ES-I3 (cell line): ENCODE measurements at regions not wholly inside any gene's neighbourhood (a gene's known extent, or its start where the extent isn't known, plus 50 kb on each side); places are given as distances from the start of the nearest gene placed in this dataset.

Source experiments
- H3K36me3 ChIP-seq: 2 replicates; pipeline ENCODE4 v1.6.1; 2013; ENCODE audit warnings: mild to moderate bottlenecking, low read length, control low read depth, moderate library complexity; ENCODE audit not compliant: insufficient read depth
- H3K4me1 ChIP-seq: 2 replicates; pipeline ENCODE4 v1.6.1; 2013; ENCODE audit warnings: mild to moderate bottlenecking, control low read depth, low read length; ENCODE audit not compliant: insufficient read depth
- H3K9ac ChIP-seq: 2 replicates; pipeline ENCODE4 v1.6.1; 2013; ENCODE audit warnings: low read depth, mild to moderate bottlenecking, low read length, moderate library complexity
- H3K9me3 ChIP-seq: 2 replicates; pipeline ENCODE4 v1.6.1; 2013; ENCODE audit warnings: mild to moderate bottlenecking, low read length, moderate library complexity; ENCODE audit not compliant: control insufficient read depth, insufficient read depth

DNA sequence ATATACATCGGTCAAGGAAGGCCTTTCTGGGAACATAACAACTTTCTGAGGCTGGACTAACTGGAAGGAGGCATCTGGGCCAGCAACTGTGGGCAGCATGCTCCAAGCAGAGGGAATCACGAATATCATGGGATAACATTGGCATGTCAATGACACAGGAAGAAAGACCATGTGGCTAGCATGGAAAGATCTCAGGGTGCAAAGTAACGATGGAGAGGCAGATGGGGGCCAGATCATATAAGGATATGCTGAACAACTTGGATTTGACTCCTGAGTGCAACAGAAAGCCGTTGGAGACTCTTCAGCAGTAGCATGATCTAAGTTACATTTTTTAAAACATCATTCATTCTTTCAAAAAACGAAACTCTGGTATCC, 133.6 kb downstream of the FOXI3 start:
- H3K36me3 ChIP-seq, result no peaks in the 10 kb centered on the region
- peaks cover 5% of the 10 kb centered on the region; the same call in 1 of the 2 replicates for H3K4me1 ChIP-seq
- H3K9me3 ChIP-seq, result no peaks in the 10 kb centered on the region; the same call in 1 of the 2 replicates
- H3K9ac ChIP-seq, result no peak overlapping the region

DNA sequence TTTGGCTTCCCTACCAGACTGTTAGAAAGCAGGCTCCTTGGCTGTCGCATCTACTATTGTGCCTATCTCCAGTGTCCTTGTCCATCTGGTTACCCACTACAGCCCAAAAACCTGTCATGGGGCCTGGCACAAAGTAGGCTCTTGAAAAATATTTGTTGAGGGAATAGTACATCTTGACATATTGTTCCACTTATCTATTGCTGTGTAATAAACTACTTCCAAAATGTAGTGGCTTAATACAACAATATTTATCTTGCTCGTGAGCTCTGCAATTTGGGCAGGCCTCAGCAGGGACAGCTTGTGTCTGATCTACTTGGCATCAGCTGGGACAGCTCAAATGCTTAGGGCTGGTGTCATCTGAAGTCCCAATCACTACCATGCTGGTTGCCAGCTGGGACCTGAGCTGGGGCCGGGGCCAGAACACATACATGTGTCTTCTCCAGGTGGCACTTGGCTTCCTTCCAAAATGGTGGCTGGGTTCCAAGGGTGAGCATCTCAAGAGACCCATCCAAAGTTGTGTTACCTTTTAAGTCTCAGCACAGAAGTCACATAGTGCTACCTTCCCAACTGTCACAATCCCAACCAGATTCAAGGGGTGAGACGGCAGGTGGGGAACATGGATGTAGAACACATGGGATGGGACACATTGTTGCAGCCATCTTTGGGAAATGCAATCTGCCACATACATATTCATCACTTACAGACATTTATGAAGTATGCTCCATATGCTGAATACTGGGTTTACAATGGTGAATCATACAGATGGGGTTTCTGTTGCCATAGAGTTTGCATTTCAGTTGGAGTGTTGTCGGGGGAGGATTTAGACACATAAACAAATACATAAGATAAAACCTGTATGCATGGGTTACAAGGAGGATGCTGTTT, 134.2 kb downstream of the FOXI3 start:
- Histone ChIP-seq H3K9ac (no peak overlapping the region), H3K36me3 (no peaks in the 10 kb centered on the region)

DNA sequence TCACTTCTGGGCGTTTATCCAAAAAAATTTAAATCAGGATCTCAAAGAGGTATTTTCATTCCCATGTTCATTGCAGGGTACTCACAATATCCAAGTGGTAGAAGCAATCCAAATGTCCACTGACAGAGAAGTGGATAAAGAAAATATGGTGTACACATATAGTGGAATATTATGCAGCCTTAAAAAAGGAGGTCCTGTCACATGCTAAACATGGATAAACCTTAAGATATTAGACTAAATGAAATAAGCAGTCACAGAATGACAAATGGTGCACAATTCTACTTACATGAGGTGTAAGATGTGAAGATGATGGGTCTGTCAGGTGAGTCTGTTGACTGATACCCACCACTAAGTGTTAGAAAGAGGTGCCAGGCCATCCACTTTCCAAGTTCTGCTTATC, 140.6 kb downstream of the THNSL2 start:
- H3K9ac ChIP-seq, result no peak overlapping the region
- peaks cover 5% of the 10 kb centered on the region for H3K9me3 ChIP-seq
- no peaks in the 10 kb centered on the region for H3K36me3 ChIP-seq
- H3K4me1 ChIP-seq, result no peaks in the 10 kb centered on the region

More for the DNA sequence above, 134.2 kb downstream of the FOXI3 start:
- Histone ChIP-seq H3K9me3 (no peaks in the 10 kb centered on the region; the same call in 1 of the 2 replicates), H3K4me1 (peaks cover 5% of the 10 kb centered on the region; the same call in 1 of the 2 replicates)

DNA sequence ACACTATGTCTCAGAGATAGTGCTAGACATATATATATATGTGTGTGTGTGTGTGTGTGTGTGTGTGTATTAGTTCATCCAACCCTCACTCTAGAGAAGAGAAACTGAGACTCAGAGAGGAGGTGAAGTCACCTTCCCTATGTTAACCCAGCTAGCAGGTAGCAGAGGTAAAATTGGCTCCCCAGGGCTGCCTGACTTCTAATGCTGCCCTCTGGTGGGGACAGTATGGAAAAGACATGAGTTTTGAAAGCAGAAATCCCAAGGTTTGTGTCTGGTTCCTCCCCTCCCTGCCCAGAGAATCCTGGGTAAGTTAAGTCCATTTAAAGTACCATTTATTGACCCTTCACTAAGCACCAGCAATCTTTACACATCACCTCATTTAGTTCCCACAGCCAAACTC, 137.7 kb downstream of the THNSL2 start:
- Histone ChIP-seq H3K9me3 (peaks cover 11% of the 10 kb centered on the region), H3K9ac (no peak overlapping the region), H3K4me1 (no peaks in the 10 kb centered on the region), H3K36me3 (no peaks in the 10 kb centered on the region)

DNA sequence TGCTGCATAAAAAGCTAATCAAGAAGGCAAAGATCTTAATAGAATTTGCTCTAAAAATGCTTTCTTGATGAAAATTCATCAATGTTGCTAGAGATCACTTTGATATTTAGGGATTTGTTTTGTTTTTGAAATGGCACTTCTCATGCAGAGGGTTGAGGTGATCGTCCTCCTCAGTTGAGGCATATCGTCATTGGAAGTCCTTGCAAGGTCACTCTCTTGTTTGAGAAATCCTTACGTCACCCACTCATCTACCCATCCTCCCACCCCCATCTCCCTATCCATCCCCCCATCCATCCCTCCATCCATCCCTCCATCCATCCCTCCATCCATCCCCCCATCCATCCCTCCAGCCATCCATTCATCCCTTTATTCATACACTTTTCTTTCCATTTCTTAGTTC, 133.7 kb downstream of the THNSL2 start:
- Histone ChIP-seq H3K36me3 (no peaks in the 10 kb centered on the region), H3K9me3 (peaks cover 11% of the 10 kb centered on the region), H3K9ac (no peak overlapping the region), H3K4me1 (no peaks in the 10 kb centered on the region)

DNA sequence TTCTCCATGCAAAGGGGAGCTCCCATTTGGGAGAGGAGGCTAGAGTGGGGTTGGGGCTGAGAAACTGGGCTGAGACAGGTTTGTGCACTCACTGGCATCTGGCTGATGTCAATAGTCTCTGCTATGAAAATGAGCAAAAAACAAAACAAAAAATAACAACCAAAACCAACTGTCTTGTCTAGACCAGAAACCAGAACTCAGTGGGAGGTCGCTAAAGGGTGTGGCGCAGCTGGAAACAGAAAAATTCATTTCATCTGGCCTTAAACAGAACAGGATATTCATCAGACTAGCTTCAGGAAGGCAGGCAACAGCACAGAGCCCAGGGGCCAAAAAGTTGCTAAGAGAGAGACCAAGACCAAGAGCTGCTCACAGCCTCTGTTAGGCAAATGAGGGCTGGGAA, 126.1 kb downstream of the THNSL2 start:
- no peaks in the 10 kb centered on the region for H3K9me3 ChIP-seq
- no peak overlapping the region for H3K9ac ChIP-seq
- no peaks in the 10 kb centered on the region for H3K4me1 ChIP-seq
- H3K36me3 ChIP-seq, result no peaks in the 10 kb centered on the region

DNA sequence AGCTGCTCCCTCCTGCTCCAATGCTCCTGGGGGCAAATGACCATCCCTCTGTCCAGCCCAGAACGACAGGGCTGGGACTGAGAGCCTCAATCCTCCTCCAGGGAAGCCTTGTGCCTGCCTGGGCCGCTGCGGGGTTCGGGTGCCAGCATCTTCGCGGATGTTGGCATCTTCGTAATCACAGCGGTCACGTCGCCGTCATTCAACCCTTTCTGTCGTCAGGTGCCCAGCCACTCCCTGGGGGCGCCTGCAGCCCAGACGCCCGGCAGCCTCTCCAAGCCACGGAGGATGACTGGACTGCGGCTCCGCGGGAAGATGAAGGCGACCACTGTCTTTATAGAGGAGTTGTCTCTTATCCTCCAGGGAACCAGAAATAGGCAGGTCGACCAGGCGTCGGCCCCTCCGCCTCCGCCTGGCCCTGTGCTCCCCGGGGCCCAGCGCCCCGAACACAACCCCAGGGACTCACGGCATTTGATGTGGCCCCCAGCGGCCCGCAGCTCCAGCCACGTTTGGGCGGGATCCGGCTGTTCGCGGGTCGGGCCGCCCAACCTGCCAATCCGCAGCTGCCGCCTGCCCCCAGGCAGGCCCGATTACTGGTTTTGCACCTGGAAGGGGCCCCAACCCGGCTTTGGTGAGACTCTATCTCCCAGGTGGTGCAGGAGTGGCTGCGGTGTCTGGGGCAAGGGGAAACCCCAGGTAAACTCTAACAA, 113.9 kb downstream of the THNSL2 start:
- no peaks in the 10 kb centered on the region for H3K9me3 ChIP-seq
- no peak overlapping the region for H3K9ac ChIP-seq
- no peaks in the 10 kb centered on the region for H3K36me3 ChIP-seq
- no peaks in the 10 kb centered on the region for H3K4me1 ChIP-seq

DNA sequence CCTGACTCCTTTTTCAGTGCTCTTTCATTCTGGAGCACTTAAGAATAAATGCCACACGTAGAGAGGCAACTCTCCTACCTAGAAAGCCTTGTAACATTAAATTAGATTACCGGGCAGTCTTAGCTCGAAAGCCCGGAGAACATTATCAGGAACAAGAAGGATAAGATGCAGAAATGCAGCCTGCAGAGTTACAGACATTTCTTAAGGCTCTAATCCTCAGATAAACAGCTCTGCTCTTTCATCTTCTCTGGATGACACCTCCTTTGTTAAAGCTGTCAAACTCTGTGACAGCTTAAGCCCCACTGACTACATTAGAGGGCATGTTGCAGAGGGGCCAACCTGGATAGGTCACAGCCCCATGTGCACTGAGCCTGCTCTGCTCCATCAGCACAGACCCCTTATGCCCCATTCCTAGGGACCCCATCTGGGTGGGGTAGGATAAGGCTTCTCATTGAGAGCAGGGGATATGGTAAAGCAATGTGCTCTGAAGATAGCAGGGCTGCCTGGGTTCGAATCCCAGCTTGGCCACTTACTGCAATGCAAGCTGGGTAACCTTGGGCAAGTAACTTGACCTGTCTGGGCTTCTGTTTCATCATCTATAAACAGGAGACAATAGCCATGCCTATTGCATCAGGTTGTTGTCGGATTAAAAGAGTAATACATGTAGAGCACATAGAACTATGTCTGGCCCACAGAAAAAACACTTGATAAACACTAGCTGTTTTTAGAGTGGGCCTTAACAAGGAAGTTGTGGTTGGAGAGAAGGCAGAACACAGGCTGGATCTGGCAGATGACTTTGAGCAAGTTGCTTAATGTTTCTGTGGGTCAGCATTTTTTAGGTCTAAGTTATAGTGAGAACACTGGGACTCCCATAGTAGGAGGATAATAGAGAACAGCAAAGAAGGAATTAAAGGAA, 111.4 kb downstream of the THNSL2 start:
- Histone ChIP-seq H3K4me1 (no peaks in the 10 kb centered on the region), H3K9me3 (no peaks in the 10 kb centered on the region), H3K9ac (no peak overlapping the region), H3K36me3 (no peaks in the 10 kb centered on the region; the same call in 1 of the 2 replicates)

DNA sequence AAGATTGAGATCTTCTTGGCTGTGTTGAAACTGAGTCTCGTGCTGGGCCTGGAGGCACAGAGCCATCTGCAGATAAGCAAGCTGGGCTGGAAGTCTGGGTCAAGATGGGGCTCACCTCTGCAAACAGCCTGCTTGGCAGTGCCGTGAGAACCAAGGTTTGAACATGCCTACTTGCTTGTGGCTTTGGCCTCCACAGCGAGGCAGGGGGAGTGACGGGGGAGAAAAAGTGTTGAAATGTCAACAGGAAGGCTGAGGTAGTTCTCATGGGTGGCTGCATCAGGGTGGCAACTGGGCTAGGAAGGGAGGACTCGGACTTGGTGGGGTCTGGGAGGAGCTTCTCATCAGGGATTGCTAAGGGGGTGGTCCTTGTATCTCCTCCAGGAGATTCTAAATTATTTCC, 99.7 kb downstream of the THNSL2 start:
- Histone ChIP-seq H3K9ac (no peak overlapping the region), H3K9me3 (no peaks in the 10 kb centered on the region), H3K4me1 (no peaks in the 10 kb centered on the region; the same call in 1 of the 2 replicates), H3K36me3 (no peaks in the 10 kb centered on the region)

DNA sequence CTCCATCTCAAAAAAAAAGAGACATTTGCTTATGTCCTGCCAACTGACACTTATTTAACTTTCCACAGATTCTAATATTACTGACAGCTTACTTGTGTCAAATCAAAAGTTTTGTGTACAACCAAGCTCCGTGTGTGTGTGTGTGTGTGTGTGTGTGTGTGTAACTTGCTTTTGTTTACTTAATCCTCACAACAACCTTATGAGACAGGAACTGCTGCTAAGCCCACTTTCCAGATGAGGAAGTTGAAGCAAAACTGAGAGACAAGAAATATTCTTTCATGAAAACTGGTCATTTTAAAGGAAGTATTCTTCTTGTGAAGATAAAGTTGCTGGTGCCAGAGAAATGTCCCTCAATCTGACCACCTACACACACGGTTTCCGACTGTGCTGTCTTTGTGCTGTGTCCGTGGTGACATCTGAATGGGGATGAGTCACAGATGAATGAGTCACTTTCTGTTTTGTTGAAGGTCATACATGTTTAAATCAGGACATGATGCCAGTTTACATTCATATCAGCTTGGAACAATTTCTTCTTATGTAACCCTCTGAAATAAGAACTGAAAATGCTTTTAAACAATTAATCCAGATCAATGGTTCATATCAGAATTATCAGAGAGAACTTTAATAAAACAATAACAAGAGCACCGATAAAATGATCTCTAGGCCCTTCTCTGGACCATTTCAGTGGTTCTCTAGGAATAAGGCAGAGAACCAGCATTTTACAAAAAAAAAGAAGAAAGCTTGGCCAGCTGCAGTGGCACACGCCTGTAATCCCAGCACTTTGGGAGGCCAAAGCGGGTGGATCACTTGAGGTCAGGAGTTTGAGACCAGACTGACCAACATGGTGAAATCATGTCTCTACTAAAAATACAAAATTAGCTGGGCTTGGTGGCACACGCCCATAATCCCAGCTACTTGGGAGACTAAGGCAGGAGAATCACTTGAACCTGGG, 95.5 kb downstream of the THNSL2 start:
- no peak overlapping the region for H3K9ac ChIP-seq

DNA sequence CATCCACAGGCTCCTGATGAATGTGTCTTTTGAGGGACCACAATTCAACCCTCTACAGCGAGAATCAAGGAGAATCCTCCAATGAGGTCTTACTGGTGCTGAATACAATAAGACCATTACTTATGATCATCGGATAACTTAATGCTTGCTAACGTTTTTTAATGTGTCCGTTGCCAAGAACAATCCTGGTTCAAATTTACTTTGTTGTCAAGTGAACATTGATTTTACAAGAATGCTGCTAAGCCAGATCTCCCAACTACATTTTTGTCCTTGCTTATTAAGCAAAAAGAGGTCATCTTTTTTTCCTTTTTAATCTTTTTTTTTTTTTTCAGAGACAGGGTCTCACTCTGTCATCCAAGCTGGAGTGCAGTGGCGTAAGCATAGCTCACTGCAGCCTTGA, 93.7 kb downstream of the THNSL2 start:
- Histone ChIP-seq H3K9me3 (no peaks in the 10 kb centered on the region), H3K9ac (no peak overlapping the region)

More for the DNA sequence above, 95.5 kb downstream of the THNSL2 start:
- Histone ChIP-seq H3K4me1 (no peaks in the 10 kb centered on the region; the same call in 1 of the 2 replicates), H3K9me3 (no peaks in the 10 kb centered on the region), H3K36me3 (no peaks in the 10 kb centered on the region)

DNA sequence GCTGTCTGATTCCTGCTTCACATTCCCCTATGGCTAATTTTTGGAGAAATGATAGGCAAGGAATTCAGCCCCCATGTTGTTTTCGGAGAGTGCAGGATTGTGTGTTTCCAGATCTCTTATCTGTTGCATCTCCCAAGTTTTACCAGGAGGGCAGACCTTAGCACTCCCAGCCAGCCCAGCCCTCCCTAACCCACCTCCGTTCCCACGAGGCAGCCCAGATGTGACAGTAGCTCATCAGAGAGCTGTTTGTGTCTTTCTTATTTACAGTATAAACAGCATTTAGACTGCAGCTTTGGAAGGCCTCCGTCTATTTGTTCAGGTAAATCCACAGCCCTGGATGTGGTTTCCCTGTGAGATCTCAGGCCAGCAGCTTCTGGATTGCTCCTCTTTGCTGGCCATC, 91.6 kb downstream of the THNSL2 start:
- Histone ChIP-seq H3K9me3 (no peaks in the 10 kb centered on the region), H3K9ac (no peak overlapping the region), H3K4me1 (peaks cover 10% of the 10 kb centered on the region; the same call in 1 of the 2 replicates), H3K36me3 (no peaks in the 10 kb centered on the region)

More for the DNA sequence above, 93.7 kb downstream of the THNSL2 start:
- Histone ChIP-seq H3K36me3 (no peaks in the 10 kb centered on the region), H3K4me1 (no peaks in the 10 kb centered on the region; the same call in 1 of the 2 replicates)

DNA sequence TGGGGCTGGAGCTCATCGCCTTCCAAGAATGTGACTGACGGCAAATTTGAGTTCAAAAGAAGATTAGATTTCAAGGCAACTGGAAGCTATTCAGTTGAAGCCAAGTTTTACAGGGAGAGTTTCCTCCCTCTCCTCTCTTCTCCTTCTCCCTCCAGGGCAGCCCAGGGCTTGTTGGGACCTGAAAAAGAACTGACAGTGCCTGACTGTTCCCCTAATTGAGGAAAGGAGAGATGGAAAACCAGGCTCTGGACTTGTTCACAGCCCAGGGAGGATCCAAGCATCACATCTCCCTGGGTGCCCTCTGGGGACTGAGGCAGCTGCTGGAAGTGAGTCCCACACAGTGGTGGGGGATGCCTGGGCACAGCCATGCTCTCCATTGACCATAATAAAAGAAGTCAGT, 88.1 kb downstream of the THNSL2 start:
- H3K4me1 ChIP-seq, result peaks cover 10% of the 10 kb centered on the region; the same call in 1 of the 2 replicates
- no peaks in the 10 kb centered on the region; the same call in 1 of the 2 replicates for H3K9me3 ChIP-seq
- no peaks in the 10 kb centered on the region for H3K36me3 ChIP-seq
- H3K9ac ChIP-seq, result no peak overlapping the region
